Eye (tissue), 1 donor: ENCODE measurements at regions not wholly inside any gene's neighbourhood (a gene's known extent, or its start where the extent isn't known, plus 50 kb on each side); places are given as distances from the start of the nearest gene placed in this dataset.

Source experiments
- DNase-seq: peaks from one replicate; pipeline ENCODE4 v3.0.0-alpha.2; 2015

DNA sequence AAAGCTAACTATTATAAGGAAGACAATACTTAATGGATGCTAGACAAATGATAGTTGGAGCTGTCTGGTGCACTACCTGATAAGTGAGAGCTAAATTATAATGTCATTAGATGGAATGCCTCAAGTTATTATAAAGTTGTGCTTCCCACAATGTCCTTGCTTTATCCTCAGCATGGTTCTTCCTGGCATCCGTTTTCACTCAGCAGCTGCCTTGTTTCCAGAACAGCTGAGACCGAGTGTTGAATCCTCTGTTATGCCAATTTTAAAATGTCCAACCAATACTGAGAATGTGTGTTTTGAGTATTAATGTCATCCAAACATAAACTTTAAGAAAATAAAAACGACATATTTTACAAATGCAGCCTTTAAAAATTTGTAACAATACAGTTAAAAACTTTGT, 286.7 kb upstream of the SOX2 start:
- no peak for DNase-seq

DNA sequence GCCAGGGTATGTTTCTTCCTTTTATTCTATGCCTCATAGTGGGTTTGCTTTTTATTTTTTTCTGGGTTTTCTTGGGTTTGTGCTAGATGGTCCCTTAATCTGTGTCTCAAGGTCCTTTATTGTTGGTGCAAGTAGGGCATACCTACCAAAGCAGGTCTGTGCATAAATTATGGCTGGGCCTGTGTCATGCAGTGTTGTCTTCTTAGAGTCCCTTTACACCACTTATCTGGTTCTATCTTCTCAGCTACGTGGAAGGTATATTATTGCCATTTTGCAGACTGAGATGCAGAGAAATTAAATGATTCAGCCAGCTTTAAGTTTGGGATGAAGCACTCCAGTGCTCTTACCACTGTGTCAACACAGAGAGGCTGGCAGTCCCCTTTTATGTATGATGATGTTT, 293.5 kb upstream of the SOX2 start:
- DNase-seq: no peak

DNA sequence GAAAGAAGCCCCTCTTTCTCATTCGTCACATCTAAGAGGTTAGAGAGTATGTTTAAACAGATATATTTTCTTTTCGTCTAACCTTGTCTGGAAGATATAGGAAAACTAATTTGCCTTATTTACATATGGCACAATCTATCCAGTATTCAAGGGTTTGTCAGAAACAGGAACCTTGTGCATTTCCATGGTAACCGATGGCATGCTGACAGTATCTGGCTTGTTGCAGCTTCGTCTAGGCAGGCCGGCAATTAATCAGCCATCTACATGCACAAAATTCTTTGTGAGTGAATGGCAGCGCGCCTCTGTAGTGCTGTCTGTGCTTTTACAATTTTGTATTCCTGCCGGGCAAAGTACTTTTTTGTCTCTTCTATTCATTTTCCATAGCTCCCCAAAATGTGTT, 294.0 kb upstream of the SOX2 start:
- DNase-seq: peak; percentile 60

GRCh38 chr3:181410870-181411269, 300.9 kb upstream of the SOX2 start:
- DNase-seq: no peak

DNA sequence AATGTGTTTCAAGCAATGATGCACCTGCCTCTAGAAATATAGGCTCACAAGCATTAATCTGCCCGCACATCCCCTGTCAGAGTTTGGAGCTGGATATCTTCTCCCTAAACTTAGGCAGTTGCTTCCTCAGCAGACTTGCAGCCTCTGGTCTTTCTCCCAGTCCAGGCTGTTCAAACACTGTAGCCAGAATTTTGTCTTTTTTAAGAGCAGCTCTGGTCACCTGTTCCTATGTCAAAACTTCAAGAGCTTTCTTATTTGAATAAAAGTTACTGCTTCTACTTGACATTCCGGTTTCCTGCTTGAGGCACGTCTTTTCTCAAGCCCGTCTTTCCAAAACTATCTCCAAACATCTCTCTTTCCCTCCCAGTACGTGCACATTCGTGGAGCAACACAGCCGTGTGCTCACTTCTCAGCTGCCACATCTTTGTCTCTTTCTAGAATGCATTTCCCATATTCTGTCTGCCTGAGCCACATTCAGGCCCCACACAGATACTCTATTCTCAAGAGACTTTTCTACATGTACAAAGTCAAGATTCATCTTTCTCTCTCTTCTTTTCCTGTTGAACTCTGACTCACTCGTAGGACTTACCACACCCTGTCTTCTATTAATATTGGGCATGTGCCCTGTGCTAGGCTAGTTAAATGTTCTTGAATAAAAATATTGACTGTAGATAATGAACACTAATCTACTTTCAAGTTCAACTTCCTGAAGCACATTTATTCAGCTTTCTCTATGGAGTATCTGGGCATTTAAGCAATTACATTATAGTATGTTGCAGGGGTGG, 307.7 kb upstream of the SOX2 start:
- DNase-seq: no peak

GRCh38 chr3:181402347-181402746, 309.4 kb upstream of the SOX2 start:
- DNase-seq: no peak

DNA sequence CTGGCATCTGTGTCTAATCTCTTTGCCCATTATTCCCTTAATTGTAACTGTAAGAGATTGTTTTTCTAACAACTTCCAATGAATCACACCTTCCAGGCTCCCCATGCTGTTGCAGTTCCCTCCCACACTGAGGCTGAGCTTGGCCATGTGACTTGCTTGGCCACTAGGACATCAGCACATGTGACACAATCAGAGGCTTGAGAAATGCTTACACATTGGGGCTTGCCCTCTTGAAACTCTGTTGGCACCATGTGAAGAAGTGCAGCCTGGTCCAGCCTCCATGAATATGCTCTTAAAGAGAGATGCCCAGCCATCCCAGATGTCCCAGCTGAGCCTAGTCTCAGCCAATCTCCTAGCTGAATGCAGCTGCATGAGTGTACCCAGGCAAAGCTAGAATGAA, 326.8 kb upstream of the SOX2 start:
- DNase-seq: no peak

GRCh38 chr3:181383760-181384159, 328.0 kb upstream of the SOX2 start:
- DNase-seq: no peak

- no peak for DNase-seq
Measured at GRCh38 chr3:181383201-181383600, 328.5 kb upstream of the SOX2 start.

GRCh38 chr3:181382656-181383055, 329.1 kb upstream of the SOX2 start:
- DNase-seq: no peak

DNA sequence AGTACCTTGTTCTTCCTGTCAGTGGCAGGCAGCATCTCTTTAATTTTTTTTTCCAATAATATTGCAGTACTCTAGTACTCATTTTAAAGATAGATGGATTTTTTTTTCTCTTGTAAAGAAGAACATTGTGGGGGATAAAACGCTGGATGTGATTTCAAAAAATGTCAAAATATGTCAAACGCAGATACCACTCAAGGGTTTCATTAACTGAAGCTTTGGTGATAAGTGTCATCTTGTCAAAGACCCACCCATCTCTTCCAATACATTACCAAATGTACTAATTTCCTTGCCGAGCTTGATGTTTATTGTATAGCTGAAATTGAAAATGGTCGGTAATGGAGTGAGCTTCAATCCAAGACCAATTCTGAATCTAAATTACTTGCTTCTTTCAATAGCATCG, 332.4 kb upstream of the SOX2 start:
- DNase-seq: no peak

DNA sequence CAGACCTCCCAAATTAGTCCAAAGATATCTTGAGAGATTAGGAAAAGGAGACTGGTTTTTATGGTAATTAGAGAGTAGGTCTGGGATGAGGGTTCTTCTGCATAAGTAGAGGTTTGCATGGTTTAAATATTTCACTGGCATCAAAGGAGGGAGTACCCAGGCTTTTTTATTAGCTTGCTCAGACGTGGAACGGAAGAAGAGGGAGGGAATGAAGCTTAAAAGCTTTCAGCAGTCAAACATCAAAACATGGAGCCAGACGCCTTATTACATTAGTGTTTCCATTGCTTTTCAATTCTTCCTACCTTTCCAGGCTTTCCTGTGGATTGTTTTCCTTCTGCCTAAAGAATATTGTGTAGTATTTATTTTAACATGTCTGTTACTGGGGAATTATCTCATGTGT, 342.1 kb upstream of the SOX2 start:
- no peak for DNase-seq

GRCh38 chr3:181363231-181363630, 348.5 kb upstream of the SOX2 start:
- peak; percentile 32 for DNase-seq

- DNase-seq: no peak
Measured at GRCh38 chr3:181362378-181362777, 349.3 kb upstream of the SOX2 start.

DNA sequence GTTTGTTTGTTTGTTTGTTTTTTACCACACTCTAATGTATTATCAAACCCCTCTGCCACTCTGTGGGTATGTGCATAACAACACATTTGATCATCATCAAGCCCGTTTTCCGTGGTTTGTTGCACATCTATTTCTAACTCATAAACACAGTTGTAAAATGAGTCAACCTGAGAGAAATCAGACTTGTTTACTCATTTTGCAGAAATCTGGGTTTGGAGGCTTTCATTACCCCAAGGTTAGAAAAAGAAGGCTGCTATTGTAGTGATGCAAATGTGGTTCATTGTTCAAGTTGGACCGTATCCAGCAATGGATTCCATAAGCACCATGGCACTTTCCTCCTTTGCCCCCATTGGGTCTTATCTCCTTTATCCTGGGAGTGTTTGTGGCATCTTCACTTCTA, 353.2 kb upstream of the SOX2 start:
- DNase-seq: no peak

GRCh38 chr3:181358060-181358459, 353.7 kb upstream of the SOX2 start:
- DNase-seq: no peak

DNA sequence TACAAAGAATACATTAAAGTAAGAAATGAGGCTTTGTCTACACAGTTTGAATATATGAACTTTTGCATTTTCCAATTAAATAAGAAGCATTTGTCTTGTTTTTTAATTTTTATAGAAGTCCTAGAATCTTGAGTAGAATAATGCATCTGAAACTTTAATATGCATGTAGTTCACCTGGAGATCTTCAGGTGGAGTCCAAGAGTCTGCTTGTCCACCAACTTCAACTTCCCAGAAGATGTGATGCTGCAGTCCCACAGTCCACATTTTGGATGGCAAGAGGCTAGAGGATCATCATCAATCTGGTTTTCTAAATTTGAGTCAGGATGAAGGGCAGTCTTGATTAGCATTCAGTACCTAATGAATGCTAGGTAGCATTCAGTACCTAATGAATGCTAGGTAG, 357.6 kb upstream of the SOX2 start:
- no peak for DNase-seq

GRCh38 chr3:181344331-181344730, 354.8 kb upstream of the DNAJC19 start:
- DNase-seq: no peak

- no peak for DNase-seq
Measured at GRCh38 chr3:181336597-181336996, 347.1 kb upstream of the DNAJC19 start.

GRCh38 chr3:181333394-181333793, 343.9 kb upstream of the DNAJC19 start:
- DNase-seq: no peak

GRCh38 chr3:181330821-181331563, 341.5 kb upstream of the DNAJC19 start:
- DNase-seq: no peak

DNA sequence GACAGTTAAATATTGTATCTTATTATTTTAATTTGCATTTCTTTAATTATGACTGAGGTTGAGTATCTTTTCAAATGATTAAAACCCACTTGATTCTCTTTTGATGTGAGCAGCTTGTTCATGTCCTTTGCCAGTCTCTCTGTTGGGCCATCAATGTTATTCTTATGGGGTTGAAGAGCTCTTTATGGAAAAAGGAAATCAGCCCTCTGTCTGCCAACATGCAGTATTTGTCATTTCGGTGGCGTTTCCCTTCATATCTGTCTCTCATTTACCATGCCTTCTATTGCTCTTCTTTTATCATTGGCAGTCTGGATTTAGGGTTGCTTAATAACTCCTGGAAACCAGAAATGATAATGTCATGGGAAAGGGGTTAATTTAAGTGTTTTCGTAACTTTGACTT, 340.7 kb upstream of the DNAJC19 start:
- no peak for DNase-seq

- no peak for DNase-seq
Measured at GRCh38 chr3:181329024-181329423, 339.5 kb upstream of the DNAJC19 start.

- no peak for DNase-seq
Measured at GRCh38 chr3:181328346-181328745, 338.8 kb upstream of the DNAJC19 start.

- DNase-seq: no peak
Measured at GRCh38 chr3:181327349-181327748, 337.8 kb upstream of the DNAJC19 start.
